H1 (cell line): ENCODE measurements at regions not wholly inside any gene's neighbourhood (a gene's known extent, or its start where the extent isn't known, plus 50 kb on each side); places are given as distances from the start of the nearest gene placed in this dataset.

ENCODE experiments used
- EP300 ChIP-seq, 2 experiments: IDR thresholded peaks; 1 replicate in 1 of 2; 2 replicates in 1 of 2; pipeline ENCODE4 v1.6.1; 2011 to 2012; ENCODE audit warnings: low read depth in 2 of 2, low read length in 2 of 2, mild to moderate bottlenecking in 2 of 2, borderline replicate concordance in 1 of 2, inconsistent platforms in 1 of 2, moderate library complexity in 1 of 2
- FOSL1 ChIP-seq: IDR thresholded peaks from 2 replicates; pipeline ENCODE4 v1.6.1; 2011; ENCODE audit warnings: mild to moderate bottlenecking, low read depth, low read length, moderate library complexity; ENCODE audit not compliant: insufficient read depth
- NRF1 ChIP-seq: IDR thresholded peaks from 2 replicates; pipeline ENCODE4 v1.6.1; 2011; ENCODE audit warnings: mild to moderate bottlenecking, low read depth, low read length, improper control_type of control experiment
- TBP ChIP-seq: IDR thresholded peaks from 2 replicates; pipeline ENCODE4 v1.6.1; 2011; ENCODE audit warnings: low read depth, low read length, improper control_type of control experiment

- TF ChIP-seq TBP (no peak), EP300 (IDR thresholded peaks at IDR 0.05; ENCODE audit: borderline replicate concordance in 1 of 2, low read depth in 2 of 2, low read length in 2 of 2) (no peak), NRF1 (no peak), FOSL1 (no peak)
These were observed 274.9 kb upstream of the NOVA1 start (continued) for GRCh38 chr14:26872515-26873361.
